T-helper 2 cell (primary cell): ENCODE measurements at regions not wholly inside any gene's neighbourhood (a gene's known extent, or its start where the extent isn't known, plus 50 kb on each side); places are given as distances from the start of the nearest gene placed in this dataset.

Experiments used
- DNase-seq, 5 experiments: peaks; one replicate each; pipeline versions ENCODE4 v3.0.0 to v3.0.0-alpha.2; 2012 to 2022

GRCh38 chr10:34866848-34867247 is 51.8 kb upstream of the PARD3 start:
- DNase-seq: no peak
